GM12878 (cell line): ENCODE measurements at regions not wholly inside any gene's neighbourhood (a gene's known extent, or its start where the extent isn't known, plus 50 kb on each side); places are given as distances from the start of the nearest gene placed in this dataset.

ENCODE experiments used
- ATAC-seq: fragments of 200-7000 bp; cut with Tn5 transposase; 3 replicates; pipeline ENCODE4 v1.9.1; 2020; ENCODE audit warnings: mild to moderate bottlenecking, moderate library complexity
- BruUV-seq: library from RNA; stranded (reverse); fragments of 400-500 nt; replicated peaks from 2 replicates; lab custom pipeline; 2021; lab: Mats Ljungman, UMichigan
- CTCF ChIA-PET: fragments of 300-600 bp; sonication (Branson Sonifier 250); formaldehyde crosslinking; extraction: SDS; loops from one replicate; lab custom pipeline; 2021; ENCODE audit warnings: inconsistent platforms; lab: Yijun Ruan, JAX
- POLR2A ChIA-PET: fragments of 350-600 bp; formaldehyde crosslinking; extraction: SDS; loops from one replicate; lab custom pipeline; 2021; ENCODE audit warnings: inconsistent platforms; lab: Charles Lee
- RAD21 ChIA-PET: fragments of 300-600 bp; sonication (Branson Sonifier 250); formaldehyde crosslinking; loops from one replicate; lab custom pipeline; 2023; ENCODE audit warnings: antibody characterized with exemption; ENCODE audit not compliant: unreplicated experiment; lab: Charles Lee
- SMC1A ChIA-PET: fragments of 300-600 bp; sonication (Branson Sonifier 250); formaldehyde crosslinking; loops from one replicate; lab custom pipeline; 2023; ENCODE audit not compliant: unreplicated experiment, uncharacterized antibody; lab: Charles Lee
- DNase-seq: peaks from one replicate; pipeline ENCODE4 v3.0.0-alpha.2; 2011; ENCODE audit warnings: low read depth, low spot score
- FAIRE-seq: peaks from 3 replicates; lab custom pipeline; 2011; peaks lifted over from hg19 to GRCh38; lab: Jason Lieb, UNC
- H2AFZ ChIP-seq: 2 replicates; pipeline ENCODE4 v1.6.0; 2011; ENCODE audit warnings: low read depth, low read length, control low read depth; ENCODE audit not compliant: control insufficient read depth
- H3K27ac ChIP-seq: 2 replicates; pipeline ENCODE4 v1.5.1; 2011; ENCODE audit warnings: control low read depth; ENCODE audit not compliant: control insufficient read depth, insufficient read depth
- H3K27me3 ChIP-seq, 2 experiments: replicated peaks in 1 of 2; 2 replicates each; pipeline versions ENCODE4 v1.6.0 to v1.6.1; 2011; ENCODE audit warnings: low read length in 1 of 2; ENCODE audit not compliant: control insufficient read depth in 2 of 2, insufficient read depth in 2 of 2
- H3K36me3 ChIP-seq, 2 experiments: 2 replicates each; pipeline ENCODE4 v1.5.1; 2011; ENCODE audit warnings: low read length in 1 of 2; ENCODE audit not compliant: control insufficient read depth in 2 of 2, insufficient read depth in 2 of 2
- H3K4me1 ChIP-seq: 2 replicates; pipeline ENCODE4 v1.6.1; 2011; ENCODE audit warnings: mild to moderate bottlenecking, low read length, moderate library complexity, mixed read lengths; ENCODE audit not compliant: control insufficient read depth, insufficient read depth
- H3K4me2 ChIP-seq: 2 replicates; pipeline ENCODE4 v1.6.0; 2011; ENCODE audit warnings: control low read depth; ENCODE audit not compliant: control insufficient read depth, insufficient read depth
- H3K4me3 ChIP-seq: fragments of 200-600 bp; sonication (generic); 2 replicates; pipeline ENCODE4 v1.5.1; 2016
- H3K79me2 ChIP-seq: 2 replicates; pipeline ENCODE4 v1.6.0; 2011; ENCODE audit warnings: low read length; ENCODE audit not compliant: control insufficient read depth, insufficient read depth
- H3K9ac ChIP-seq: 2 replicates; pipeline ENCODE4 v1.8.0; 2011; ENCODE audit warnings: low read length, control low read depth, mixed read lengths; ENCODE audit not compliant: control insufficient read depth, insufficient read depth
- H3K9me3 ChIP-seq: replicated peaks from 3 replicates; pipeline ENCODE4 v1.5.1; 2011; ENCODE audit warnings: mild to moderate bottlenecking, low read length; ENCODE audit not compliant: control insufficient read depth, insufficient read depth
- H4K20me1 ChIP-seq: 2 replicates; pipeline ENCODE4 v1.6.0; 2011; ENCODE audit not compliant: control insufficient read depth, insufficient read depth
- ELK1 ChIP-seq: IDR thresholded peaks from 2 replicates; pipeline ENCODE4 v1.6.1; 2012; ENCODE audit warnings: low read depth, low read length, improper control_type of control experiment
- JUND ChIP-seq: IDR thresholded peaks from 2 replicates; pipeline ENCODE4 v1.6.1; 2012; ENCODE audit warnings: low read depth, mild to moderate bottlenecking, low read length, improper control_type of control experiment, moderate library complexity
- NR2F1 ChIP-seq: fragments of 450-650 bp; conservative IDR thresholded peaks from 2 replicates; pipeline ENCODE4 v1.6.1; 2017; ENCODE audit warnings: mild to moderate bottlenecking
- POLR2AphosphoS2 ChIP-seq: IDR thresholded peaks from 2 replicates; pipeline ENCODE4 v1.6.1; 2011; ENCODE audit warnings: low read depth, mild to moderate bottlenecking, low read length, improper control_type of control experiment, moderate library complexity
- SIN3A ChIP-seq: IDR thresholded peaks from 2 replicates; pipeline ENCODE4 v1.6.1; 2012; ENCODE audit warnings: low read depth, low read length, improper control_type of control experiment
- SREBF2 ChIP-seq: IDR thresholded peaks from 2 replicates; pipeline ENCODE4 v1.6.1; 2012; ENCODE audit warnings: mild to moderate bottlenecking, low read length
- WGBS: methylation state at CpG from one replicate; pipeline ENCODE4 v1.1.6; 2016; ENCODE audit warnings: low lambda C conversion rate; ENCODE audit not compliant: insufficient replicate concordance, insufficient coverage; ENCODE audit errors: missing lambda C conversion rate; 5-methylcytosine and 5-hydroxymethylcytosine counted together
- in situ Hi-C: fragments of 300-500 bp; cut with MboI; formaldehyde crosslinking; loops from 9 replicates; pipeline ENCODE4 v1.14.3; 2018; ENCODE audit warnings: mixed read lengths
- intact Hi-C: fragments of 100-400 bp; cut with micrococcal nuclease; formaldehyde crosslinking; loops from one replicate; pipeline ENCODE4 v1.14.2; 2022; ENCODE audit not compliant: unreplicated experiment

- TF ChIP-seq ELK1 (no peak), NR2F1 (no peak), SREBF2 (no peak), POLR2AphosphoS2 (no peak), JUND (no peak)
Measured at GRCh38 chr6:113004470-113005270, 657.5 kb downstream of the RFPL4B start (continued).

- Histone ChIP-seq H2AFZ (no peak overlapping the region), H3K27me3 (no peaks in the 10 kb centered on the region), H3K27ac (no peak overlapping the region), H3K36me3 (no peaks in the 10 kb centered on the region), H3K9me3 (no peaks in the 10 kb centered on the region), H3K4me3 (no peak overlapping the region), H4K20me1 (no peaks in the 10 kb centered on the region), H3K4me2 (no peak overlapping the region), H3K4me1 (no peaks in the 10 kb centered on the region), H3K9ac (no peak overlapping the region), H3K79me2 (no peaks in the 10 kb centered on the region)
- CTCF ChIA-PET = interaction anchor here (0.9 to 1.1 kb wide), 2 partner anchors 11 to 903 kb away, joined by 3 to 4 read pairs; no protein-coding TSS in a partner anchor
- in situ Hi-C loops (no loop called here), intact Hi-C loops (no loop called here)
- no peak for TF ChIP-seq SIN3A
- SMC1A ChIA-PET = interaction anchor here (1.2 kb wide), 1 partner anchor 18 kb away, joined by 3 read pairs; no protein-coding TSS in a partner anchor
- RAD21 ChIA-PET = interaction anchor here (0.7 kb wide), 1 partner anchor 8 kb away, joined by 3 read pairs; no protein-coding TSS in a partner anchor
- 45% methylated on average over 2 of the region's 2 CpGs for WGBS
- POLR2A ChIA-PET = no interaction called here
- DNase-seq (no peak), FAIRE-seq (no peak), ATAC-seq (no peak)
- BruUV-seq = no TSS peak
Measured at GRCh38 chr6:113006494-113006893, 659.4 kb downstream of the RFPL4B start.
